D721Med (cell line): ENCODE measurements at regions not wholly inside any gene's neighbourhood (a gene's known extent, or its start where the extent isn't known, plus 50 kb on each side); places are given as distances from the start of the nearest gene placed in this dataset.

Source experiments
- DNase-seq: peaks from one replicate; pipeline ENCODE4 v3.0.0; 2011; ENCODE audit warnings: low spot score; ENCODE audit not compliant: insufficient read length
- FAIRE-seq: peaks from 2 replicates; lab custom pipeline; 2011; peaks lifted over from hg19 to GRCh38; lab: Jason Lieb, UNC
- TF ChIP-seq, protein P1 (sequence below): IDR thresholded peaks from 2 replicates; pipeline ENCODE4 v1.5.1; 2012; ENCODE audit warnings: mild to moderate bottlenecking, control low read depth; ENCODE audit not compliant: insufficient read depth; ENCODE audit errors: missing control alignments

DNA sequence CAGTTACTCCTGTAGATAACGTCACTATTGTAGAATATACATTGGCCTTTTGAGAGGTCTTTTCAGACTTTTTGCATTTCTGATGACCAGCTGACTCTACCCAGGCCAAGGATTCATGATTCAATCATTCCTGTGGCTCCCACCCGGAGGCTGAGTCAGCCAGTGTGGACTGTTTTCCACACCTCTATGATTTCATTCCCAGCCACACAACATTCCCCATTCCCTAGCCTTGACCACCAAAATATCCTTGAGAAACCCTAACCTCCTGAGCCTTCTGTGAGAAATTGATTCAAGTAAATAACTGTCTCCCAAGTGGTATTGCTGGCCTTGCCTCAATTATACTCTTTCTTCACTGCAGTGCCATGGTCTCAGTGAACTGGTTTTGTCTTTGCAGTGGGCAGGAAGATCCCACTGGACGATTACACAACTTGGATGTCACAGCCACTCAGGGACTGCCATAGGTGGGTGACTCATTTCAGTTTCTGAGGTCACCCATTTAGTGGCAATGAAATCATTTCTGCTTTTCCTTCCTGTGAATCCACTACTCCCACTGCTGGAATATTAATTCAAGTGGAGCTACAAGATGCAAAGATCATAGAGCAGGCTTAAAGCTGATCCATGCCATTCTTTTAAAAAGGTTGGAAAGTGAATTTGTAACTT is 518.6 kb upstream of the ZP4 start:
- no peak for FAIRE-seq
- DNase-seq = no peak
- TF ChIP-seq, protein P1, sequence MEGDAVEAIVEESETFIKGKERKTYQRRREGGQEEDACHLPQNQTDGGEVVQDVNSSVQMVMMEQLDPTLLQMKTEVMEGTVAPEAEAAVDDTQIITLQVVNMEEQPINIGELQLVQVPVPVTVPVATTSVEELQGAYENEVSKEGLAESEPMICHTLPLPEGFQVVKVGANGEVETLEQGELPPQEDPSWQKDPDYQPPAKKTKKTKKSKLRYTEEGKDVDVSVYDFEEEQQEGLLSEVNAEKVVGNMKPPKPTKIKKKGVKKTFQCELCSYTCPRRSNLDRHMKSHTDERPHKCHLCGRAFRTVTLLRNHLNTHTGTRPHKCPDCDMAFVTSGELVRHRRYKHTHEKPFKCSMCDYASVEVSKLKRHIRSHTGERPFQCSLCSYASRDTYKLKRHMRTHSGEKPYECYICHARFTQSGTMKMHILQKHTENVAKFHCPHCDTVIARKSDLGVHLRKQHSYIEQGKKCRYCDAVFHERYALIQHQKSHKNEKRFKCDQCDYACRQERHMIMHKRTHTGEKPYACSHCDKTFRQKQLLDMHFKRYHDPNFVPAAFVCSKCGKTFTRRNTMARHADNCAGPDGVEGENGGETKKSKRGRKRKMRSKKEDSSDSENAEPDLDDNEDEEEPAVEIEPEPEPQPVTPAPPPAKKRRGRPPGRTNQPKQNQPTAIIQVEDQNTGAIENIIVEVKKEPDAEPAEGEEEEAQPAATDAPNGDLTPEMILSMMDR = no peak

DNA sequence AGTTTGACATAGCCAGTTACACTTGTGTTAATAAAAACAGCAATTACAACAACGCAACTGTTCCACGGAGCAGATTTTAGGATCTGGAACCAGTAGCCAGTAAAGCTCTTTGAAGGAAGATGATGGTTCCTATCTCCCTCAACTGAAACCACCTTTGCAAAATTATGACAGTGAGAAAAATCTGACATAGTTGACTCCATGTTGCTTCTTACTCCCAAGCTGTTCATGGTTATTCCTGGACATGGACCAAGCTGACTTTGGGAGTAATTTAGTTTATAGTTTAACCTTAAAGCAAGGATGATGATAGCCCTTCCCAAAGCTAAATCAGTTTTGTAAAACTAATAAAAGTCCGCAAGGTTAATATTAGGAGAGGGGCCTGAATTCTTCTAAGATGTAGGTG is 518.0 kb upstream of the ZP4 start:
- TF ChIP-seq, protein P1 = no peak
- DNase-seq = no peak
- no peak for FAIRE-seq

DNA sequence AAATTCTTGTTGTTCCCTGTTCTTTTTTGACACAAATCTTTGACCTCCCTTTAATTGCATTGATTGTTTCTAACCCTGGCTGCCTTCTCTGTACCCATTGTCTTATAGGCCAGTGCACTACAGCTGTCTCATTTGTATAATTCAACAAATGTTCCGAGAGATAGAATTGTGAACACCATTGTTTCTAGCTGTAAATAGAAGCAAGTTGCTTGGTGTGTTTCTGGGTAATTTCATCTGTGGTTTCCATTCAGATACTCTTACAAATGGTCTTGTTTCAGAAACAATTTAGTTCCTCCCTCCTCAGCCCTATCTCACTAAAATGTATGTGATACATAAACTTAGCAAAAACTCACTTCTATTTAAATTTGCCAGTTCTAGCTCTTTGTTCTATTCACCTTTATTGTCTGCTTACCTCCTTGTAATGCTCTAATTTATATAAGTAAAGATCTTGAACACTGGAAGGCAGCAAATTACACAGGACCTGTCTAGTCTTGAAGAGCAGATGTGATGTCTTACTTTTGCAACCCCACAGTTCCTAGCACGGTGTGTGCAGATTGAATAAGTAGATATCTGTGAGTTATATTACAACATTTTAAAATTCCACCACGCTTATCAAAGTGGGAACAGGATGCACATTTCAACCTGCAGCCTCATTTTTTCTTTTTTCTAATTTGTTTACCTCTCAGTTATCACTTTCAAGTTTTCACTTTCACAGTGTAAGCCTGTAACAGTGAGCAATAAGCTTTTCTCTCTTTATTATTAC is 515.6 kb upstream of the ZP4 start:
- TF ChIP-seq, protein P1 = no peak
- FAIRE-seq (peak; percentile 38), DNase-seq (no peak)

DNA sequence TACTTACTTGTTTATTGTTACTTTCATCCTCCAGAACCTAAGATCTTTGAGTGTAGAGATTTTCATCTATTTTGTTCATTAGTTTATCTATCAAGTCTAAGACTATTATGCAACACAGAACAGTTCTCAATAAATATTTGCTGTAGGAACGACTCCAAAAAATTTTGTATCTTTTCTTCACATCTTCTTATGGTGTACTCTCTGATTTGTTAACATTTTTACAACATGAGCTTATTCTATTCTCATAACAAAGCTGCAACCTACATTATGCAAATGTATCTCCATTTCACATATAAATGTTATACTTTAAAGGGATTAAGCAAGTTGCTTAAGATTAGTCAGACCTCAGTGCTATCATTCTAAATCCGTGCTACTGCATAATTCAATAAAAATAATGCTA is 514.2 kb upstream of the ZP4 start:
- FAIRE-seq = peak; percentile 82
- no peak for DNase-seq
- TF ChIP-seq, protein P1 = no peak

DNA sequence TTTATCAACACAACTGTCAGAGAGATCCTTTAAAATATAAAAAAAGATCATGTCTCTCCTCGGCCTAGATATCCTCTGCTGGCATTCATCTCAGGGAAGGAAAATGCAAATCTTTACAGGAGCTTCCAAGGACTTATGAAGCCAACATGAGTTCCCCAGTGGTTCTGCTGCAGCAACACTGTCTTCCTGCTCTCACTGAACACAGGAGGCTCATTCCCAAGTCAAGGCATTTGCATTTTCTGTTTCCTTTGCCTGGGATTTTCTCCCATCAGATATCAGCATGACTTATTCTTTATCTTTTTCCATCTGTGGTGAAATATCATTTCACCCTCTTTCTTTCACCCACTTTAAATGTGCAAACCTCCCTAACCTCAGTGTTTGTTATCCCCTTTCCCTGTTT is 513.8 kb upstream of the ZP4 start:
- TF ChIP-seq, protein P1 = no peak
- DNase-seq (no peak), FAIRE-seq (peak; percentile 29)

DNA sequence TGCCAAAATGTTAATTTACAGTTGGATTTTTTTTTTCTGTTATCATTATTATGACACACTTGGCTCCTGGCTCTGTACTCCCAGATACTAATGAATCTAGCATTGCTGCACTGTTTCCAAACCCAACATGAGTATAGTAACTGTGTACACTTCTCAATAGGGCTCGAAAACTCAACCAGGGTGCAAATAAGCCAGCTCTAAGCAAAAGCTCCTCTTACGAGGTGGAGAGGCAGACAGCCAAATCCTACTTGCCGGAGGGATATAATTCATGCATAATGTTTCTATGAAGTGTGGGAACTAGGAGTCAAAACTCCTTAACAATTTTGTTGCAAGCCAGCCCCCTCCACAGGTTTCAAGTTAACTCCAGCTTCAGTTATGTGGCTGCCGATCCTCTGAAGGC is 510.4 kb upstream of the ZP4 start:
- TF ChIP-seq, protein P1 = no peak
- FAIRE-seq (no peak), DNase-seq (no peak)

DNA sequence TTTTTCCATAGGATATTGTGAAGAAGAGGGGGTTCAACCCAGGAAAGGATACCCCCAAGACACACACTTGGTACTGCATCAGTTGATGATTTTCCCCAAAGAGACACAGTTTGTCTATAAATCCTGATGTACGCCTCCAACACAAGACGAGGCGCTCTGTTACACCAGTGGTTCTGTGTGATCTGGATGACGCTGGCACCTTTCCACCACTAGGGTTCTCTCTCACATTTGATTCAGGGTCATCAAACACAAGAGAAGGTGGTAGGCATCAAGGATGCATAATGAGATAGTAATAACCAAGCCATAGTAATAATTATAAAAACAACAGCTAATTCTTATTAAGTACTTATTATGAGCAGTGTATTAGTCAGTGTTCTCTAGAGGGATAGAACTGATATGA is 508.8 kb upstream of the ZP4 start:
- TF ChIP-seq, protein P1 = peak; percentile 38
- FAIRE-seq (peak; percentile 61), DNase-seq (no peak)
